Adrenal gland (tissue), 5 donors: ENCODE measurements at regions not wholly inside any gene's neighbourhood (a gene's known extent, or its start where the extent isn't known, plus 50 kb on each side); places are given as distances from the start of the nearest gene placed in this dataset.
"Not testable (repeated sequence)": the region's sequence is repeated elsewhere in the genome, so short reads cannot be mapped to it uniquely, and the experiment has no call there.

Source experiments
- POLR2A ChIP-seq, 2 donors: fragments of 450-650 bp; IDR thresholded peaks; one replicate each; pipeline ENCODE4 v1.6.1; 2017; ENCODE audit warnings: antibody characterized with exemption in 2 of 2, mild to moderate bottlenecking in 2 of 2, moderate library complexity in 1 of 2
- TF ChIP-seq, protein P1 (sequence below), 6 experiments: fragments of 450-650 bp in 4 of 6; fragments of 200-600 bp in 2 of 6; sonication (generic) in 1 of 6; IDR thresholded peaks; 1 replicate in 5 of 6; 2 replicates in 1 of 6; pipeline versions ENCODE4 v1.5.1 to v1.8.0; 2016 to 2021; ENCODE audit warnings: antibody characterized with exemption in 6 of 6, mild to moderate bottlenecking in 2 of 6, moderate library complexity in 1 of 6
- donor health status: DM: no; HTN: no; CAD: no.

DNA sequence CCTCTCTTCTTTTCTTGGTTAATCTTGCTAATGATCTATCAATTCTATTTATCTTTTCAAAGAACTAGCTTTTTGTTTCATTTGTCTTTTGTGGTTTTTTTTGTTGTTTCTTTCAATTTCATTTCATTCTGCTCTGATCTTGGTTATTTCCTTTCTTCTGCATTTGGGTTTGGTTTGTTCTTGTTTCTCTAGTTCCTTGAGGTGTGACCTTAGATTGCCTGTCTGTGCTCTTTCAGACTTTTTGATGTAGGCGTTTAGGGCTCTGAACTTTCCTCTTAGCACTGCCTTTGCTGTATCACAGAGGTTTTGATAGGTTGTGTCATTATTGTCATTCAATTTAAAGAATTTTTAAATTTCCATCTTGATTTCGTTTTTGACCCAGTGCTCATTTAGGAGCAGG, 180.1 kb downstream of the TM2D1 start:
- TF ChIP-seq, protein P1, sequence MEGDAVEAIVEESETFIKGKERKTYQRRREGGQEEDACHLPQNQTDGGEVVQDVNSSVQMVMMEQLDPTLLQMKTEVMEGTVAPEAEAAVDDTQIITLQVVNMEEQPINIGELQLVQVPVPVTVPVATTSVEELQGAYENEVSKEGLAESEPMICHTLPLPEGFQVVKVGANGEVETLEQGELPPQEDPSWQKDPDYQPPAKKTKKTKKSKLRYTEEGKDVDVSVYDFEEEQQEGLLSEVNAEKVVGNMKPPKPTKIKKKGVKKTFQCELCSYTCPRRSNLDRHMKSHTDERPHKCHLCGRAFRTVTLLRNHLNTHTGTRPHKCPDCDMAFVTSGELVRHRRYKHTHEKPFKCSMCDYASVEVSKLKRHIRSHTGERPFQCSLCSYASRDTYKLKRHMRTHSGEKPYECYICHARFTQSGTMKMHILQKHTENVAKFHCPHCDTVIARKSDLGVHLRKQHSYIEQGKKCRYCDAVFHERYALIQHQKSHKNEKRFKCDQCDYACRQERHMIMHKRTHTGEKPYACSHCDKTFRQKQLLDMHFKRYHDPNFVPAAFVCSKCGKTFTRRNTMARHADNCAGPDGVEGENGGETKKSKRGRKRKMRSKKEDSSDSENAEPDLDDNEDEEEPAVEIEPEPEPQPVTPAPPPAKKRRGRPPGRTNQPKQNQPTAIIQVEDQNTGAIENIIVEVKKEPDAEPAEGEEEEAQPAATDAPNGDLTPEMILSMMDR (IDR thresholded peaks at IDR 0.05): not testable (repeated sequence)
- not testable (repeated sequence) for TF ChIP-seq POLR2A (IDR thresholded peaks at IDR 0.05)
